Mesendoderm (in vitro differentiated cells): ENCODE measurements at regions not wholly inside any gene's neighbourhood (a gene's known extent, or its start where the extent isn't known, plus 50 kb on each side); places are given as distances from the start of the nearest gene placed in this dataset.

Source experiments
- DNase-seq: peaks from one replicate; pipeline ENCODE4 v3.0.0; 2013
- H2AK5ac ChIP-seq: 2 replicates; pipeline ENCODE4 v1.6.1; 2013; ENCODE audit warnings: low read length, inconsistent platforms
- H2BK120ac ChIP-seq: 2 replicates; pipeline ENCODE4 v1.6.1; 2013; ENCODE audit warnings: low read depth, mild to moderate bottlenecking, low read length, moderate library complexity, mixed read lengths
- H2BK15ac ChIP-seq: replicated peaks from 2 replicates; pipeline ENCODE4 v1.6.1; 2013; ENCODE audit warnings: low read depth, mild to moderate bottlenecking, moderate library complexity
- H2BK5ac ChIP-seq: 2 replicates; pipeline ENCODE4 v1.6.1; 2013; ENCODE audit warnings: low read length, inconsistent platforms
- H3K18ac ChIP-seq: 2 replicates; pipeline ENCODE4 v1.6.1; 2013; ENCODE audit warnings: mild to moderate bottlenecking, low read length, mixed read lengths
- H3K23ac ChIP-seq: one replicate; pipeline ENCODE4 v1.6.1; 2013; ENCODE audit warnings: low read length
- H3K27ac ChIP-seq: 2 replicates; pipeline ENCODE4 v1.5.1; 2013; ENCODE audit warnings: low read depth, mild to moderate bottlenecking, inconsistent platforms, low read length, moderate library complexity
- H3K27me3 ChIP-seq: 2 replicates; pipeline ENCODE4 v1.6.1; 2013; ENCODE audit warnings: low read length, control low read depth, mild to moderate bottlenecking, inconsistent platforms; ENCODE audit not compliant: insufficient read depth, poor library complexity
- H3K36me3 ChIP-seq: 2 replicates; pipeline ENCODE4 v1.6.1; 2013; ENCODE audit warnings: low read length, inconsistent platforms; ENCODE audit not compliant: control insufficient read depth, insufficient read depth
- H3K4ac ChIP-seq: one replicate; pipeline ENCODE4 v1.6.1; 2013; ENCODE audit warnings: low read depth, mild to moderate bottlenecking, low read length, moderate library complexity
- H3K4me1 ChIP-seq: 2 replicates; pipeline ENCODE4 v1.6.1; 2013; ENCODE audit warnings: low read depth, low read length, inconsistent platforms; ENCODE audit not compliant: control insufficient read depth
- H3K4me2 ChIP-seq: 2 replicates; pipeline ENCODE4 v1.6.1; 2013; ENCODE audit warnings: low read length
- H3K4me3 ChIP-seq: 2 replicates; pipeline ENCODE4 v1.5.1; 2013; ENCODE audit warnings: mild to moderate bottlenecking, low read length
- H3K56ac ChIP-seq: one replicate; pipeline ENCODE4 v1.6.1; 2013; ENCODE audit warnings: low read length
- H3K79me1 ChIP-seq: 2 replicates; pipeline ENCODE4 v1.6.1; 2013; ENCODE audit warnings: low read length, inconsistent platforms
- H3K79me2 ChIP-seq: 2 replicates; pipeline ENCODE4 v1.6.1; 2013; ENCODE audit warnings: mild to moderate bottlenecking, low read length; ENCODE audit not compliant: control insufficient read depth, insufficient read depth
- H3K9ac ChIP-seq: 2 replicates; pipeline ENCODE4 v1.6.1; 2013; ENCODE audit warnings: low read length, inconsistent platforms
- H4K5ac ChIP-seq: one replicate; pipeline ENCODE4 v1.6.1; 2013; ENCODE audit warnings: low read length
- H4K8ac ChIP-seq: one replicate; pipeline ENCODE4 v1.6.1; 2013; ENCODE audit warnings: low read depth, mild to moderate bottlenecking, control low read depth, low read length, moderate library complexity
- WGBS: extraction: QIAGEN DNeasy Blood & Tissue Kit; methylation state at CpG from one replicate; pipeline ENCODE4 v1.1.7; 2013; ENCODE audit warnings: low lambda C conversion rate, missing lambda C conversion rate; ENCODE audit not compliant: insufficient coverage; ENCODE audit errors: extremely low coverage; 5-methylcytosine and 5-hydroxymethylcytosine counted together

- no peaks in the 10 kb centered on the region for H3K4me1 ChIP-seq
- H3K27ac ChIP-seq, result no peak overlapping the region
- no peak overlapping the region for H3K56ac ChIP-seq
- no peak for DNase-seq
- no peak overlapping the region for H4K8ac ChIP-seq
- no peak overlapping the region for H2BK15ac ChIP-seq
- H3K4me3 ChIP-seq, result no peak overlapping the region
- no peak overlapping the region for H4K5ac ChIP-seq
- no peak overlapping the region for H3K23ac ChIP-seq
- no peaks in the 10 kb centered on the region for H3K36me3 ChIP-seq
- H3K79me2 ChIP-seq, result no peaks in the 10 kb centered on the region
- no peaks in the 10 kb centered on the region for H3K79me1 ChIP-seq
- no peaks in the 10 kb centered on the region for H3K27me3 ChIP-seq
- no peak overlapping the region for H3K9ac ChIP-seq
- no peak overlapping the region for H2AK5ac ChIP-seq
- no peak overlapping the region for H3K4ac ChIP-seq
- WGBS, result no CpG with 5 or more reads among the region's 2 CpGs
- H2BK120ac ChIP-seq, result no peak overlapping the region
- H3K18ac ChIP-seq, result no peak overlapping the region
- H3K4me2 ChIP-seq, result no peak overlapping the region
- no peak overlapping the region for H2BK5ac ChIP-seq
These were observed 220.7 kb downstream of the PTH2R start for GRCh38 chr2:208627110-208627884.

GRCh38 chr2:208627916-208628315, 221.3 kb downstream of the PTH2R start:
- H3K56ac ChIP-seq, result no peak overlapping the region
- H3K79me1 ChIP-seq, result no peaks in the 10 kb centered on the region
- no peak overlapping the region for H2BK5ac ChIP-seq
- no peaks in the 10 kb centered on the region for H3K27me3 ChIP-seq
- H3K4me2 ChIP-seq, result no peak overlapping the region
- H3K4ac ChIP-seq, result no peak overlapping the region
- H3K18ac ChIP-seq, result no peak overlapping the region
- H3K36me3 ChIP-seq, result no peaks in the 10 kb centered on the region
- H3K4me1 ChIP-seq, result no peaks in the 10 kb centered on the region
- no peak overlapping the region for H3K9ac ChIP-seq
- no peak for DNase-seq
- no peak overlapping the region for H3K27ac ChIP-seq
- H2BK15ac ChIP-seq, result no peak overlapping the region
- WGBS, result no CpG with 5 or more reads among the region's 2 CpGs
- H3K23ac ChIP-seq, result no peak overlapping the region
- no peak overlapping the region for H4K8ac ChIP-seq
- H2BK120ac ChIP-seq, result no peak overlapping the region
- H2AK5ac ChIP-seq, result no peak overlapping the region
- no peak overlapping the region for H4K5ac ChIP-seq
- no peaks in the 10 kb centered on the region for H3K79me2 ChIP-seq
- H3K4me3 ChIP-seq, result no peak overlapping the region

- Histone ChIP-seq H3K27me3 (no peaks in the 10 kb centered on the region), H3K4ac (no peak overlapping the region), H2BK15ac (no peak overlapping the region), H3K36me3 (no peaks in the 10 kb centered on the region), H4K5ac (no peak overlapping the region), H3K18ac (no peak overlapping the region), H3K79me2 (no peaks in the 10 kb centered on the region), H3K23ac (no peak overlapping the region), H3K27ac (no peak overlapping the region), H3K4me1 (no peaks in the 10 kb centered on the region), H3K9ac (no peak overlapping the region), H2BK5ac (no peak overlapping the region), H3K79me1 (no peaks in the 10 kb centered on the region), H3K56ac (no peak overlapping the region), H2AK5ac (no peak overlapping the region), H4K8ac (no peak overlapping the region), H3K4me2 (no peak overlapping the region), H3K4me3 (no peak overlapping the region), H2BK120ac (no peak overlapping the region)
- DNase-seq, result peak; percentile 56
These were observed 231.5 kb downstream of the PTH2R start for GRCh38 chr2:208638059-208638458.

GRCh38 chr2:208642125-208642779, 235.7 kb downstream of the PTH2R start:
- WGBS, result no CpG with 5 or more reads among the region's 2 CpGs
- no peaks in the 10 kb centered on the region for H3K36me3 ChIP-seq
- no peak overlapping the region for H3K9ac ChIP-seq
- no peak overlapping the region for H3K18ac ChIP-seq
- no peaks in the 10 kb centered on the region for H3K27me3 ChIP-seq
- H3K4ac ChIP-seq, result no peak overlapping the region
- H2AK5ac ChIP-seq, result no peak overlapping the region
- no peaks in the 10 kb centered on the region for H3K4me1 ChIP-seq
- H2BK120ac ChIP-seq, result no peak overlapping the region
- H4K8ac ChIP-seq, result no peak overlapping the region
- no peak overlapping the region for H2BK5ac ChIP-seq
- no peak overlapping the region for H3K4me2 ChIP-seq
- H3K27ac ChIP-seq, result no peak overlapping the region
- H3K79me2 ChIP-seq, result no peaks in the 10 kb centered on the region
- H4K5ac ChIP-seq, result no peak overlapping the region
- no peak overlapping the region for H3K23ac ChIP-seq
- no peak overlapping the region for H2BK15ac ChIP-seq
- H3K4me3 ChIP-seq, result no peak overlapping the region
- no peak overlapping the region for H3K56ac ChIP-seq
- H3K79me1 ChIP-seq, result no peaks in the 10 kb centered on the region
- DNase-seq, result no peak

- no peak overlapping the region for H2AK5ac ChIP-seq
- H3K4ac ChIP-seq, result no peak overlapping the region
- no peaks in the 10 kb centered on the region for H3K79me2 ChIP-seq
- H4K8ac ChIP-seq, result no peak overlapping the region
- H3K27ac ChIP-seq, result no peak overlapping the region
- no peak overlapping the region for H3K23ac ChIP-seq
- no peak overlapping the region for H2BK5ac ChIP-seq
- no peak overlapping the region for H3K9ac ChIP-seq
- H2BK120ac ChIP-seq, result no peak overlapping the region
- H4K5ac ChIP-seq, result no peak overlapping the region
- no peak overlapping the region for H3K4me3 ChIP-seq
- H3K56ac ChIP-seq, result no peak overlapping the region
- no peaks in the 10 kb centered on the region for H3K79me1 ChIP-seq
- DNase-seq, result no peak
- H3K18ac ChIP-seq, result no peak overlapping the region
- no peak overlapping the region for H3K4me2 ChIP-seq
- no CpG with 5 or more reads among the region's 1 CpG for WGBS
- H3K36me3 ChIP-seq, result no peaks in the 10 kb centered on the region
- no peaks in the 10 kb centered on the region for H3K27me3 ChIP-seq
- H3K4me1 ChIP-seq, result no peaks in the 10 kb centered on the region
- no peak overlapping the region for H2BK15ac ChIP-seq
These were observed 236.6 kb downstream of the PTH2R start for GRCh38 chr2:208643145-208643544.

- Histone ChIP-seq H4K8ac (no peak overlapping the region), H3K56ac (no peak overlapping the region), H3K79me1 (no peaks in the 10 kb centered on the region), H4K5ac (no peak overlapping the region), H2BK5ac (no peak overlapping the region), H3K23ac (no peak overlapping the region), H3K4me3 (no peak overlapping the region), H3K27me3 (no peaks in the 10 kb centered on the region), H3K9ac (no peak overlapping the region), H3K4me2 (no peak overlapping the region), H3K27ac (no peak overlapping the region), H3K4me1 (no peaks in the 10 kb centered on the region), H2AK5ac (no peak overlapping the region), H2BK120ac (no peak overlapping the region), H2BK15ac (no peak overlapping the region), H3K79me2 (no peaks in the 10 kb centered on the region), H3K4ac (no peak overlapping the region), H3K18ac (no peak overlapping the region), H3K36me3 (no peaks in the 10 kb centered on the region)
- no peak for DNase-seq
- WGBS, result no CpG with 5 or more reads among the region's 1 CpG
These were observed 238.6 kb downstream of the PTH2R start for GRCh38 chr2:208645226-208645625.
